HepG2 (cell line): ENCODE measurements at regions not wholly inside any gene's neighbourhood (a gene's known extent, or its start where the extent isn't known, plus 50 kb on each side); places are given as distances from the start of the nearest gene placed in this dataset.

Source experiments
- ETV6 ChIP-seq: sonication (generic); formaldehyde crosslinking; conservative IDR thresholded peaks from 2 replicates; pipeline ENCODE4 v1.4.0; 2020; ENCODE audit warnings: missing genetic modification reagents
- MED8 ChIP-seq: sonication (generic); formaldehyde crosslinking; IDR thresholded peaks from 2 replicates; pipeline ENCODE4 v1.8.1; 2023; ENCODE audit warnings: mild to moderate bottlenecking, missing genetic modification reagents; ENCODE audit not compliant: insufficient replicate concordance
- NPAS2 ChIP-seq: sonication (generic); formaldehyde crosslinking; IDR thresholded peaks from 2 replicates; pipeline ENCODE4 v1.8.0; 2022; ENCODE audit warnings: mild to moderate bottlenecking, missing genetic modification reagents, borderline replicate concordance
- PAXIP1 ChIP-seq: sonication (generic); formaldehyde crosslinking; conservative IDR thresholded peaks from 2 replicates; pipeline ENCODE4 v1.4.0; 2020; ENCODE audit warnings: mild to moderate bottlenecking, missing genetic modification reagents, moderate library complexity
- SALL1 ChIP-seq: sonication (generic); formaldehyde crosslinking; IDR thresholded peaks from 2 replicates; pipeline ENCODE4 v1.8.0; 2022; ENCODE audit warnings: mild to moderate bottlenecking, missing genetic modification reagents
- ZNF12 ChIP-seq: sonication (generic); formaldehyde crosslinking; IDR thresholded peaks from 2 replicates; pipeline ENCODE4 v1.5.0; 2020; ENCODE audit warnings: missing genetic modification reagents
- ZNF496 ChIP-seq: sonication (generic); formaldehyde crosslinking; IDR thresholded peaks from 2 replicates; pipeline ENCODE4 v1.8.1; 2023; ENCODE audit warnings: mild to moderate bottlenecking, moderate library complexity, missing genetic modification reagents; ENCODE audit not compliant: insufficient replicate concordance
- ZNF543 ChIP-seq: sonication (generic); formaldehyde crosslinking; IDR thresholded peaks from 2 replicates; pipeline ENCODE4 v1.4.0; 2020; ENCODE audit warnings: mild to moderate bottlenecking, missing genetic modification reagents
- TF ChIP-seq, protein P1 (sequence below): IDR thresholded peaks from 2 replicates; pipeline ENCODE4 v1.6.1; 2016
- TF ChIP-seq, protein P2 (sequence below): sonication (generic); formaldehyde crosslinking; IDR thresholded peaks from 2 replicates; pipeline ENCODE4 v1.5.0; 2020; ENCODE audit warnings: missing genetic modification reagents, mild to moderate bottlenecking, borderline replicate concordance

- TF ChIP-seq MED8 (CRISPR knock-in tag) (no peak), ETV6 (CRISPR knock-in tag) (no peak), SALL1 (CRISPR knock-in tag) (no peak), ZNF496 (CRISPR knock-in tag) (no peak), PAXIP1 (no peak), ZNF543 (CRISPR knock-in tag) (no peak), NPAS2 (CRISPR knock-in tag) (no peak), ZNF12 (CRISPR knock-in tag) (no peak)
- TF ChIP-seq, protein P1, sequence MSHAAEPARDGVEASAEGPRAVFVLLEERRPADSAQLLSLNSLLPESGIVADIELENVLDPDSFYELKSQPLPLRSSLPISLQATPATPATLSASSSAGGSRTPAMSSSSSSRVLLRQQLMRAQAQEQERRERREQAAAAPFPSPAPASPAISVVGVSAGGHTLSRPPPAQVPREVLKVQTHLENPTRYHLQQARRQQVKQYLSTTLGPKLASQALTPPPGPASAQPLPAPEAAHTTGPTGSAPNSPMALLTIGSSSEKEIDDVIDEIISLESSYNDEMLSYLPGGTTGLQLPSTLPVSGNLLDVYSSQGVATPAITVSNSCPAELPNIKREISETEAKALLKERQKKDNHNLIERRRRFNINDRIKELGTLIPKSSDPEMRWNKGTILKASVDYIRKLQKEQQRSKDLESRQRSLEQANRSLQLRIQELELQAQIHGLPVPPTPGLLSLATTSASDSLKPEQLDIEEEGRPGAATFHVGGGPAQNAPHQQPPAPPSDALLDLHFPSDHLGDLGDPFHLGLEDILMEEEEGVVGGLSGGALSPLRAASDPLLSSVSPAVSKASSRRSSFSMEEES = no peak
- TF ChIP-seq, protein P2, sequence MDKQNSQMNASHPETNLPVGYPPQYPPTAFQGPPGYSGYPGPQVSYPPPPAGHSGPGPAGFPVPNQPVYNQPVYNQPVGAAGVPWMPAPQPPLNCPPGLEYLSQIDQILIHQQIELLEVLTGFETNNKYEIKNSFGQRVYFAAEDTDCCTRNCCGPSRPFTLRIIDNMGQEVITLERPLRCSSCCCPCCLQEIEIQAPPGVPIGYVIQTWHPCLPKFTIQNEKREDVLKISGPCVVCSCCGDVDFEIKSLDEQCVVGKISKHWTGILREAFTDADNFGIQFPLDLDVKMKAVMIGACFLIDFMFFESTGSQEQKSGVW (CRISPR knock-in tag) = no peak
Observed at GRCh38 chr12:74051848-74052247, 485.8 kb upstream of the ATXN7L3B start (continued).
